CD1c-positive myeloid dendritic cell (primary cell): ENCODE measurements at regions not wholly inside any gene's neighbourhood (a gene's known extent, or its start where the extent isn't known, plus 50 kb on each side); places are given as distances from the start of the nearest gene placed in this dataset.
"Not testable (repeated sequence)": the region's sequence is repeated elsewhere in the genome, so short reads cannot be mapped to it uniquely, and the experiment has no call there.

Experiments used
- DNase-seq: peaks from one replicate; pipeline ENCODE4 v3.0.0-alpha.2; 2016; ENCODE audit errors: extremely low spot score

DNA sequence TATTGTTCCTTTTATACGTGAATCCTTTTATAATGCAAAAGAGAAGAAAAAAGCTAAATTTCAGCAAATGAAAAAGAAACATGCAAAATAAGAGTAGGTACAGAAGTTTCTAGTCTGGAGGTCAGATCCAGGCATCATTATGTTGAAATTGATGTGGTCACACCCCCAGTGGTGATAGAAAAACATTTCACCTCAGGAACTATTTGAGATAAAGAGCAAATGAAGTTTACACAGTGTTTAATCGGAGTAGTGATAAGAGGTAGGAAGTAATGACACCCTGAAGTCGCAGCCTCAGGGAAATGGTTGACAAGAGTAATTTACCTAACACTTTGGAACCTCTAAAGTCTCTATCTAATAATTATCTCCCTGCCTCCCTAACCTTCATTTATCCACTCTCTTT is 536.0 kb upstream of the STEAP1 start:
- no peak for DNase-seq

DNA sequence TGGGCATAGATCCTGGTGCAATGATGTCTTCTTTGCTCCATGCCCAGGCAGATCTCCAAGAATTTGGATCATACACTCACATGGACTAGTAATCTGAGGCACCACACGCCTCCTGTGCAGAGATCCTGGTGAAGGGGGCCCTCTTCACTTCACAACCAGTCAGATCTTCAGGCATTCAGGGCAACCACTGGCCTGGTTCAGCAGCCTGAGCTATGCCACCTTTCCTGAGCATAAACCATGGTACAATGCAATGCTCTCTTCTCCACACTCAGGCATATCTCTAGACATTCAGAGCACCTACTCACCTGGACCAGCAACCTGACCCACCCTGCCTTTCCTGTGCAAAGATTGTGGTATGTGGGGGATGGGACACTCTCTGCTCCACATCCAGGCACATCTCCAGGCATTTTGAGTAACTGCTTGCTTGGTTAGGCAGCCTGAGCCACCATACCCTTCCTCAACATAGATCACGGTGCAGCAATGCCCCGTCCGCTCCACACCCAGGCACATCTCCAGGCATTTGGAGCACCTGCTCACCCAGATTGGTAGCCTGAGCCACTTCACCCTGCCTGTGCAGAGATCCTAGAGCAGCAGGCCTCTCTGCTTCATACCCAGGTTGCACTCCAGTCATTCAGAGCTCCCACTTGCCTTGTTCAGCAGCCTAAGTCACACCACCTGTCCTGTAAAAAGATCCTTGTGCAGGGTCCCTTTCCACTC is 532.2 kb upstream of the STEAP1 start:
- DNase-seq, result no peak

DNA sequence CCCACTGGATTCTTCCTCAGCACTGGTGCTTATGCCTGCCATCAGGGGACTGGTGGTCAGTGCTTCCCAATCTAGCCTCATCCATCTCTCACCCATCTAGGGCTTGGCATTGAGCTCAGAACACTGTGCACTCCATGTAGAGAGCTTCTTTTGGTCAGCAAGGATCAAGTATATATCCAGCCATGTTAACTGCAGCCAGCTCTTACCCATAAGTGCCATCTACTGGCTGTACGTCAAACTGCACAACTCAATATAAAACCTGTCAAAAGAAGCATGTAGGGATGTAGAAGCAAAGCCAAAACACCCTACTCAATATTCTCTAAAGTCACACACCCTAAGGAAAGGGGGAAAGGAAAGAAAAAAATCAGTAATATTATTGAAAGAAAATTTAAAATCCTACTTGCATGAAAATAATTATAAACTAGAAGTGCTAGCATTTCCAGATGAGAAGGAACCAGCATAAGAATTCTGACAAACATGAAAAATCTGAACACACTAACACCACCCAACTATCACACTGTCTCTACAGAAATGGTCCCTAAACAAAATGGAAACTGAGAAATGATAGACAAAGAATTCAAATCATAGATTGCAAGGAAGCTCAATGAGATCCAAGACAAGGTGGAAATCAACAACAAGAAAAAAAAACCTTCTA is 531.1 kb upstream of the STEAP1 start:
- DNase-seq, result peak; percentile 15

DNA sequence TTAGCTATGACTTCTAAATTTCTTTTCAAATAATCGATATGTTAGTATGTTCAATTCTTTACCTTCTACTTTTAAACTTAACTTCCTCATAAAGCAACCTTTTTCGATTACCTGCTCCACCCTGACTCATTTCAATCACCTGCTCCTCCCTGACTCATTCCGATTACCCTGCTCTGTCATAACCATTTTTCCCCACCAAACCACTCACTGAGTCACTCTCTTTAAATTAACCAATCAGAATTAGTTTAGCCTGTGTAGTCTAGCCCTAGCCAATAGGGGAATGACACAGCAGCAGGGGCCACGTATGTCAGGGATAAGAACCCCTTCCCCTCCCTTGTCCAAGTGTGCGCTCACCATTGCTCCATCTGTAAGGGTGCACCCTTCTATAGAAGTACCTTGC is 530.1 kb upstream of the STEAP1 start:
- DNase-seq, result not testable (repeated sequence)

DNA sequence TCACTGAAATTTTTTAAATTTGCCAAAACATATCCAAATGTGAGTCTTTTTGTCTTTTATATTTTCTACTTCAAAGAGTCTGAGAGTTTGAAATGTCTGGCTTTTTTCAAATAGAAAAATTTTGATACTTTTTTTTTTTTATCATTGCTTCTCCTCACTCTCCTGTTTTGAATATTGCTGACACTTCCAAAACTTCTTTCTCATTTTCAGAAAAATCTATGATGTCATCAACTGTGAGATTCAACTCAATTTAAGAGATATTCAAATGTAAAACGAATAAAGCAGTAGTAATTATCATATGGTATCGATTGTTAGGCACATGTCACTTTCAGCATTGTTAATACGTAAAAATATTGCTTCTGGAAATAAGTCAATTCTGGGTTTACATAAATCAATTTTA is 505.8 kb upstream of the STEAP1 start:
- no peak for DNase-seq

DNA sequence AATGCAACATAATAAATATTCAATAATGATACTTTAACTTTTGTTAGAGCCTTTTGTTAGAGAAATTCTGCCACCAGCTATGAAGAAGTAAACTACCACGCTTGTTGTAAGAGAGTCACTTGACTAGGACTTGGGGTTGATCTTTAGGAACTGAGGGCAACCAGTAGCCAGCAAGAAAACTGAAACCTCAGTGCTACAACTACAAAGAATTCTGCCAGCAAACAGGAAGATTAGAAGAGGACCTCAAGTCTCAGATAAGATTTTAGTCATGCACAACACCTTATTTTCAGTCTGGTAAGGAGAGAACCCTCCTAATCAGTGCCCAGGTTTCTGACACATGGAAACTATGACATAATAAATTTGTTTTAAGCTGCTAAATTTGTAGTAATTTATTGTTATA is 498.3 kb upstream of the STEAP1 start:
- DNase-seq, result no peak

DNA sequence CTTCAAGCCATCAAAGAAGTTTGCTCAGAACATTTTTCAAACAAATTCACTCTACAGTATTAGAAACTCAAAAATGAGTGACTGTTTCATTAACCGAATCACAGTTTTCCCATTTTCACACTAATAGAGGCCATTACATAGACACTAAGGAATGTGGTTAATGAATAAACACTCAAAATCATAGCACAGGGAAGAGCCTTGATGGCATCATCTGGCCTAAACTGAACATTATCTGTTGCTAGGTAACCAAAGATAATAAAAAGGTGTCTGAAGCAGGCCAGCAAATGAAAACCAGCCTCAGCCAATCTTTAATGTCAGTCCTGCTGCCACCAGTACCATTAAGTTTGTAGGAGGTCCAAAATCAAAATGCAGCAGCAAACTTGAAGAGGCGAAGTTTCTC is 492.4 kb upstream of the STEAP1 start:
- no peak for DNase-seq

DNA sequence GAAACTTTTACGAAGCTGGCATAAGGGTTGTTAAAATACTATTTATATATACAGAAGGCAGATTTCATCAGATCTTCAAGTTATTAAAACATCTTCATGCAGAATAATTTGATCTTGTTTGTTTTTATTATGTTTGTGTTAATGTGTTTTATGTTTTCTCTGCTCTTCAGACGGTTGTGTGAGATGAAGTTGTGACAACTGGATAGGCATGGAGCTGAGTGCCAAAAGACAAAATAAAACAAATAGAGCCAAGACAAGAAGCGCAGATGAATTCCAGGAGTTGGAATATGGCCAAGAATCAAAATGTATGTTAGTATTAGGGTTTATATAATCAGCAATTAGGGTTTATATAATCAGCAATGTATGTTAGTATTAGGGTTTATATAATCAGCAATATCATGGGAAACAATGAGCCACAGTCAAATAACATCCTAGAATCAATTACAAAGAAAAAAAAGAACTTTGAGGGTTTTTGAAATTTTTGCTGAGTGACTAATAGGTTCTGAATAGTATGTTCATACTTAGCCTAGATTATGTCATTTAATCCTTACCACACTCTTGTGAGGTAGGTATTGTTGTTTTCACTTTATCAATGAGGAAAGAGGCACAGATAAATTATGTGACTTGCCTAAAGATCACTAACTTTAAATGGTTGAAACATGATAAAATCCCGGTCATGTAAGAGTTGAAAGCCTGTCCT is 488.0 kb upstream of the STEAP1 start:
- no peak for DNase-seq

DNA sequence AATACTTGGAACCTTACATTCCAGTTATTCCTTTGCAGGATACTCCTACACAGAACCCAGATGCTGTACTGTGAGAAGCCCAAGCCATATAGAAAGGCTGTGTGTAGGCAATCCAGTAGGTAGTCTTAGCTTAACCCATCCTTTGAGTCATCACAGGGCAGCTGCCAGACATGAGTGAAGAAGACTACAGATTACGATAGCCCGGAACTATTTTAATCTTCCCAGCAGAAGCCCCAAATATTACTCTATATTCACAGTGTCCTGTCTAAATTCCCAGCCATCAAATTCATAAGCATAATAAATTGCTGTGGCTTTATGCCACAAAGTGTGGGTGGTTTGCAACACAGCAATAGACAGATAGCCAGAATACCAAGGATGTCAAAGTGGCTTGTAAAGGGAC is 474.1 kb upstream of the STEAP1 start:
- DNase-seq, result no peak

DNA sequence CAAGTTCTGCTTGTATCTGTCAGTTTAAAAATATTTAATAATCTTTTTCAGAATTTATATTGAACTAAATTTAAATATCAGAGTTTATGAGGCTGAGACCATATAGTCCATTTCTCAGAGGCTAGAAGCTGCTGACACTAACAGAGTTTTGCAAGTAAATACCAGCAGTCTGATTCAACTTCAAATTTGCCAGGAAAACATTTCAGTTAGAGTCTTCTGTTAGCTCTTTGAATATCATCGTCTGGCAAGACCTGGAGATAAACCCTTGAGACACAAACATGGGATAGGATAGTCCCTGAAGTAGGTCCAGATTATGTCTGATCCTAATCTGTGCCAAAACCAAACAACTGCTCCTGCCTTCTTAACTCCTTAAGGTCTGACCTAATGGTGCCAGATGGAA is 472.8 kb upstream of the STEAP1 start:
- DNase-seq, result no peak

DNA sequence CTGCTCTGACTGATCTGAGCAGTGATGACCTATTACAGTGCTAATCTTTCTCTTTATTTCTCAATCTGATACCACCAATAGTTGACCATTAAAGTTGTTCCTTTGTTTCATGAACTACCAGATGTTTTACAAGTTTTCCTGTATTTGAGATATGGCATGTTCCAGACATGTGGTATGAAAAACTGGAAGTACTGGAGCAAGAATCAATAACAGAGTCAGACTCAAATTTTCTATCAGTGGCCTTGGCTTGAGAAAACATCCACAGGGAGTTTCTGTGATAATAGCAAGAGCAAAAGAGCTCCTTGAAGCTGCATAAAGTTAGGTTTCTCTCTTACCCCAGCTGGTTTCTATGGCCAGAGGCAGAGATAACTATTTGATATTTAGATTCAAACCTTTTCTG is 469.0 kb upstream of the STEAP1 start:
- DNase-seq, result no peak

DNA sequence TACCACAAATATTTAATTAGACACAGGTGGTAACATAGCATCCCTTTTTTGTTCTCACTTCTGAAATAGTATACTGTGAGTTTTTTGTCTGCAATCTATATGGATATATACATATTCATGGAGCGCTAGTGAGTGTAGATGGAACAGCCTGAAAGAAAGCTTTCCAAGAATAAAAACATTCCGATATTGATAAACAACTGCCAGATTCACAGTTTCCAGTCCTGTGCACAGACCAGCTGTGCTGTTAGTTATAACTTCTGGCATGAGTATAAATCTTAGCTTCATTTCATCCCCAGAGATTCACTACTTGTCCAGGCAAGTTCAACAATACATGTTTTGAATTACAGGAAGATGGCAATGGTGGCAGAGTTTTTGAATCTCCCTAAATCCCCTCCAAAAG is 467.1 kb upstream of the STEAP1 start:
- DNase-seq, result no peak

DNA sequence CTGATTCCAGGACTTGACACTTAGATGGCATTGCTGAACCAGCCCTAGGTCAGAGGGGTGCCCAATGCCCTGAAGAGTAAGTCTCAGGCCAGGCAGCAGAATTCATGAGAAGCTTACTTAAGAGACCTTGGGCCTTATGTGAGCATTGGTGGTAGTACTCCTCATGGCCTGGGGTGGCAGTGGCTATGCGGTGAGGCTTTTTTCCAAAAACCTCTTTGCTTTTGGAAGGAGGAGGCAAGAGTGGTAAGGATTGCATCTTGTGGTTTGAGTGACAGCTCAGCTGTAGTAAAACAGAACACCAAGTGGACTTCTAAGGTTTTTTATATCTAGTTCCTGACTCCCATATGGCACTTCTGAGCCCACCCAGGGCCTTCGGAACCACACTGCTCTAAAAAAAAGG is 459.0 kb upstream of the STEAP1 start:
- no peak for DNase-seq

DNA sequence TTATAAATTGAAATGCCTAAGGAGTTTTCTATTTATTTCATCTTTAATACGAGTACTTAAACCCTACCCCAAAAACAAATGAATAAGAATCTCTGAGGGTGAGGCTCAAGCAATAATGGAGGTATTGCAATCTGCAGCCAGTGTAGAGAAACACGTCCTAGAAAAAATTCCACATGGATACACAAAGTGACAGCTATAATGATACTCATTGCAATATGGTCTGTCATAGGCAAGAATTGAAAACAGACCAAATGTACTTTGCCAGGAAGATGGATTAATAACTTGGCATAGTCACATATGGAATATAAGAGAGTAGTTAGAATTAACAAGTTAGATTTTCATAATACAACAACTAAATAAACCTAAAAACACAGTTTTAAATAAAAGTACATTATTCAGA is 440.1 kb upstream of the STEAP1 start:
- no peak for DNase-seq

DNA sequence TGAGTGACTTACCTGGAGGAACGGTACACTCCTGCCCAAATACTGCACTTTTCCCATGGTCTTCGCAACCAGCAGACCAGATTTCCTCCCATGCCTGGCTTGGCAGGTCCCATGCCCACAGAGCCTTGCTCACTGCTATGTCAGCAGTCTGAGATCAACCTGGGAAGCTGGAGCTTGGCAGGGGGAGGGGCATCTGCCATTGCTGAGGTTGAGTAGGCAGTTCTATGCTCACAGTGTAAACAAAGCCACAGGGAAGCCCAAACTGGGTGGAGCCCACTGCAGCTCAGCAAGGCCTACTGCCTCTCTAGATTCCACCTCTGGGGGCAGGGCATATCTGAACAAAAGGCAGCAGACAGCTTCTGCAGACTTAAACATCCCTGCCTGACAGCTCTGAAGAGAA is 435.3 kb upstream of the STEAP1 start:
- not testable (repeated sequence) for DNase-seq

DNA sequence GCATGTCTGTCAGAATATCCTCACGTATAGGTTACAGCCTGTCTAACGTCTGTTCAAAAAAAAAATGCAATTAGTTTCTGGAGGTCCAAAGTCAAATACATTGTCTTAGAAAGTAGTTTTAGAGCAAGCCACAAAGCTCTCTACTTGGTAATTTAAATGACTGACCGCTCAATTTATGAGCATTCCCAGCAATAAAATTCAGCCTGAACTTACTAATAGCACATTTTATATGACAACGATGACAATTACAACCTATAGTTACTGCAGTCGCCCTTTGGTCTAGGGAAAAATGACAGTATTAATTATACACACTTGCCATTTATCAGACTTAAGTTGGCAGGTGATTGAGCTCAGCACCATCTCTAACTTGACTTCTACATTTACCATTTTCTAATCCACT is 425.8 kb upstream of the STEAP1 start:
- no peak for DNase-seq

DNA sequence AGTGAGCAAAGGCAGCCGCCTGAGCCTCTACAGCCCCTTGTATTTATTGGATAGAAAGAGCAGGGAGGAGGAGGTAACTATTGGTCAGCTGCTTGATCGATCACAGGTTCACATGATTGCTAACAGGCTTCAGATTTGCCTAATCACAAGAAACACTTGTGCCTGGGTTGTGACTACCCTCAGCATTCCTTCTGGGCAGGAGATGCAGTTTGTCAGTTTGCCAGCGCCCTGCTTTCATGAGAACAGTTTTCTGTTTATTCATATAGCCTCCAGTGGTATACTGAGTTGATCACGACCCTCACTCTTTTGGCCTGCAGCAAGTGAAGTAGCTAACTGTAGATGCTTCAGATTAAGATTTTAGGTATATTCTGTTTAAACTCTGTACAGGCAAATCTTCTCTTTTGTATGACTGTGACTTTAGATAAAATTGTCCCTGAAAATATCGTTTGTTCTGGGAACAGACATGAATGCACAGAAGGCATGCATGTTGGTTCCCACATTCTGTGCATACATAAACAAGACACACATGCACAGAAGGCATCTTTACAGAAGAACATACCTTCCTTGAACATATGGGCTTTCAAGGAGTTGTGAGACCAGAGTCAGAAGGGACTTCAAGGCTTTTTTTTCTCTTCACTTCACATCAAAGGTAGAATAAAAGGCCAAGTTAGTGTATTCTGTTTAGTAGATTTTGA is 422.4 kb upstream of the STEAP1 start:
- no peak for DNase-seq

DNA sequence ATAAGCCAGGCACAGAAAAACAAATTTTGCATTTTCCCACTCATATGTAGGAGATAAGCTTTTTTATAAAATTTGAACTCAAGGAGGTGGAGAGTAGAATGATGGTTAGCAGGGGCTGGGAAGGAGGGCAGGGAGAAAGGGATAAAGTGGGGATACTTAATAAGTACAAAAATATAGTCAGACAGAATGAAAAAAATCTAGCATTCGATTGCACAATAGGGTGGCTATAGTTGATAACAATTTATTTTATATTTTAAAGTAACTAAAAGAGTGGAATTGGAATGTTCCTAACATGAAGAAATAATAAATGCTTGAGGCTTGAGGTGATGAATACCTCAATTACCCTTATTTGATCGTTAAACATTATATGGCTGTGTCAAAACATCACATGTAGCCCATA is 415.7 kb upstream of the STEAP1 start:
- DNase-seq, result no peak

DNA sequence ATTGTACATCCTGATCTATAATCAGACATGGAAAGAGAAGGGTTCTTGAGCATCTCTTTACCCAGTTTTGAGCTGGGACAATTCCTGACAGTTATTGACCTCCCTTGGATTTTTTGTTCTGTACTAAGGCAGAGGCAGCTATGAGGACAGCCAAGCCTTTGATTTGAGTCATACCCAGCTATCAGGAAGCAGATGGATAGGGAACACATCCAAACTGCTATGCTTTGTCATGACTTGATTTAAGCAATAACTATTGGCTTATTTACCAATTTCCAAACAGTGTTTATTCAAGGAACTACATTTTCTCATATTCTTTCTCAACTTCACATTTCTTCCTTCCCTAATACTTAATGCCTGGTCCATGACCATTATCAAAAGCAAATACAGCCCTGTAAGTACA is 396.4 kb upstream of the STEAP1 start:
- no peak for DNase-seq

DNA sequence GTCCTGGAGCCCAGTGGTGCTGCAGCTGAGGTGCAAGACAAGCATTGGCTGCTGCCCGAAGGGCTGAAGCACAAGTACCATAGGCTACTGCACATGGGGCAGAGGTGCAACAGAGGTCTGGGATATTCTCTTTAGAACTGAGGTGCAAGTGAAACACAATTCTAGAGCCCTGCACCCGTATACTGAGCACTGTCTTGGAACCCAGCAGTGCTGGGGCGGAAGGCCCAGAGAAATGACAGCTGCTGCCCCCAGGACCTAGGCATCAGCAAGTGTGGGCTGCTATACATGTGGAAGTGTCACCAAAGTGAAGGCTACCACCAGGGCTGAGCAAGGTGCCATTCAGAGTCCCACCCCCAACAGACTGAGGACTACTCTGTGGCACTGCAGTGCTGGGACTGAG is 393.6 kb upstream of the STEAP1 start:
- no peak for DNase-seq

DNA sequence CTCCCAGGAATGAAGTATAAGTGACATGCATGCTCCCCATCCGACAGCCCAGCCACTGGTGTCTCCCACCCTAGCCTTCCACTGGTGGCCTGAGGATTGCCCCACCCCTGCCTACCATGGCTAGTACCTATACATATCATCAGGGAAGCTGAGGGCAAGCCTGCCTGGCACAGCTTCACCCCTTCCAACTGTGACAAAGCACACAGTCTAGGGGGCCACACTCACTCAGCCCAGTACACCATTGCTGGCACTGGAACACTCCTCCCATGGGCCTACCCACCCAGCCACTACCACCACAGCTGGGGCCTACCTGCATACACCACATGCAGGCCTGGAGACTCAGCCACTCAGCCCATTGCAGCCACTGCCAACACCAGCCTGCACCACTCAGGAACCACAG is 393.1 kb upstream of the STEAP1 start:
- no peak for DNase-seq

DNA sequence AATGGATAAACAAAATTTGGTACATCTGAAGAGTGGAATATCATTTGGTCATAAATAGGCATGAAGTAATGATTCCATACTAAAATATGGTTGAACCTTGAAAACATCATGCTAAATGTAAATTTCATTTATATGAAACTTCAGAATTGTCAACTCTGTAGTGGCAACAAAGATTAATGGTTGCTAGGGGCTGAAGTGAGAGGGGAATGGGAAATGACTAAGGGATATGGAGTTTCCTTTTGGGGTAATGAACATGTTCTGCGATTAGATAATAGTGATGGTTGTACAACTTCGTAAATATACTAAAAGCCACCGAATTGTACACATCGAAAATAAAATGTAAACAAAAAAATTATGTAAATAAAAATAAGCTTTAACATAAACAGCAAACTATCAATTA is 384.1 kb upstream of the STEAP1 start:
- DNase-seq, result no peak
